Endothelial cell (in vitro differentiated cells): ENCODE measurements at regions not wholly inside any gene's neighbourhood (a gene's known extent, or its start where the extent isn't known, plus 50 kb on each side); places are given as distances from the start of the nearest gene placed in this dataset.

Experiments
- DNase-seq: peaks from one replicate; pipeline ENCODE4 v3.0.0; 2021; ENCODE audit warnings: low spot score
- H3K27ac Mint-ChIP-seq: one replicate; pipeline ENCODE4 v1.8.0; 2021; ENCODE audit warnings: mixed read lengths, inconsistent platforms; ENCODE audit not compliant: unreplicated experiment
- H3K27me3 Mint-ChIP-seq: one replicate; pipeline ENCODE4 v1.8.0; 2021; ENCODE audit warnings: mild to moderate bottlenecking, moderate library complexity, mixed read lengths, inconsistent platforms; ENCODE audit not compliant: unreplicated experiment
- H3K36me3 Mint-ChIP-seq: one replicate; pipeline ENCODE4 v1.8.0; 2021; ENCODE audit warnings: mild to moderate bottlenecking, low read depth, mixed read lengths, inconsistent platforms; ENCODE audit not compliant: unreplicated experiment
- H3K4me1 Mint-ChIP-seq: one replicate; pipeline ENCODE4 v1.8.0; 2021; ENCODE audit warnings: mild to moderate bottlenecking, mixed read lengths, inconsistent platforms; ENCODE audit not compliant: unreplicated experiment
- H3K4me3 Mint-ChIP-seq: one replicate; pipeline ENCODE4 v1.8.0; 2021; ENCODE audit warnings: mild to moderate bottlenecking, mixed read lengths, inconsistent platforms; ENCODE audit not compliant: unreplicated experiment
- H3K9me3 Mint-ChIP-seq: one replicate; pipeline ENCODE4 v1.8.0; 2021; ENCODE audit warnings: mixed read lengths, inconsistent platforms; ENCODE audit not compliant: unreplicated experiment
- TF ChIP-seq, protein P1 (sequence below): fragments of 200-600 bp; sonication (generic); IDR thresholded peaks from one replicate; pipeline ENCODE4 v1.5.0; 2021; ENCODE audit warnings: antibody characterized with exemption; ENCODE audit not compliant: unreplicated experiment

- no peaks in the 10 kb centered on the region for H3K9me3 Mint-ChIP-seq
- no peak overlapping the region for H3K27ac Mint-ChIP-seq
- H3K4me1 Mint-ChIP-seq: no peaks in the 10 kb centered on the region
- no peaks in the 10 kb centered on the region for H3K36me3 Mint-ChIP-seq
- TF ChIP-seq, protein P1, sequence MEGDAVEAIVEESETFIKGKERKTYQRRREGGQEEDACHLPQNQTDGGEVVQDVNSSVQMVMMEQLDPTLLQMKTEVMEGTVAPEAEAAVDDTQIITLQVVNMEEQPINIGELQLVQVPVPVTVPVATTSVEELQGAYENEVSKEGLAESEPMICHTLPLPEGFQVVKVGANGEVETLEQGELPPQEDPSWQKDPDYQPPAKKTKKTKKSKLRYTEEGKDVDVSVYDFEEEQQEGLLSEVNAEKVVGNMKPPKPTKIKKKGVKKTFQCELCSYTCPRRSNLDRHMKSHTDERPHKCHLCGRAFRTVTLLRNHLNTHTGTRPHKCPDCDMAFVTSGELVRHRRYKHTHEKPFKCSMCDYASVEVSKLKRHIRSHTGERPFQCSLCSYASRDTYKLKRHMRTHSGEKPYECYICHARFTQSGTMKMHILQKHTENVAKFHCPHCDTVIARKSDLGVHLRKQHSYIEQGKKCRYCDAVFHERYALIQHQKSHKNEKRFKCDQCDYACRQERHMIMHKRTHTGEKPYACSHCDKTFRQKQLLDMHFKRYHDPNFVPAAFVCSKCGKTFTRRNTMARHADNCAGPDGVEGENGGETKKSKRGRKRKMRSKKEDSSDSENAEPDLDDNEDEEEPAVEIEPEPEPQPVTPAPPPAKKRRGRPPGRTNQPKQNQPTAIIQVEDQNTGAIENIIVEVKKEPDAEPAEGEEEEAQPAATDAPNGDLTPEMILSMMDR: no peak
- no peak for DNase-seq
- no peak overlapping the region for H3K4me3 Mint-ChIP-seq
- H3K27me3 Mint-ChIP-seq: peaks cover 2% of the 10 kb centered on the region
Observed at GRCh38 chr2:238974081-238974480, 126.2 kb downstream of the TWIST2 start.

DNA sequence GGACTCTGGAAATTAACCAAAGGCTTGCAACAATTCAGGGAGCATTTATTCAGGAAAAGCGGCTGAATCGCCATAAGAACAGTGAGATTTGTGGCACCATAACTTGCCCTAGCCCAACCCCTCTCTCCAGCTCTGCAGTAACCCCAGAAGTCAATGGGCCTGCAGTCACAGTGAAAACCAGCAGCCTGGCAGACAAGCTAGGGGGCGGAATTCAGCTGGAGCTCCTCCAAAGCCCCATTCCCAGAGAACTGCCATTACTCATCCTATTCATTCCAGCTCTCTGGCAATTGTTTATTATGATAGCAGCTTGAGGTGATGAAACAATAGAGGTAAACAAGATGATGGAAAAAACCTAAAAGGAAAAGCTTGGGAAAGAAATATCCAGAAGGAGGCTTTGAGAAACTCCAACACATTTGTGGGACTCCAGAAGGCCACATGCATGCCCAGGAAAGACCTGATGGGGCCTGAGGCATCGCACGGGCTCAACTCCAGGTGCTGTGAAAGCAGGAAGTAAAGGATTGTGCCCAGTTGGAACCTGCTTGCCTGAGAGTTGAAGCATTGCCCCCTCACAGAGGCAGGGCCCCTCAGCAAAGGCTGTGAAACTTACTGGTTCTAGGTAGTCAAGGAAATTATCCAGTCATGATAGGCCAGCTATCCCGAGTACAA lies 126.7 kb downstream of the TWIST2 start:
- Mint-ChIP-seq H3K27me3 (peaks cover 2% of the 10 kb centered on the region), H3K9me3 (no peaks in the 10 kb centered on the region), H3K36me3 (no peaks in the 10 kb centered on the region), H3K27ac (no peak overlapping the region), H3K4me1 (no peaks in the 10 kb centered on the region), H3K4me3 (no peak overlapping the region)
- no peak for DNase-seq
- TF ChIP-seq, protein P1: no peak

DNA sequence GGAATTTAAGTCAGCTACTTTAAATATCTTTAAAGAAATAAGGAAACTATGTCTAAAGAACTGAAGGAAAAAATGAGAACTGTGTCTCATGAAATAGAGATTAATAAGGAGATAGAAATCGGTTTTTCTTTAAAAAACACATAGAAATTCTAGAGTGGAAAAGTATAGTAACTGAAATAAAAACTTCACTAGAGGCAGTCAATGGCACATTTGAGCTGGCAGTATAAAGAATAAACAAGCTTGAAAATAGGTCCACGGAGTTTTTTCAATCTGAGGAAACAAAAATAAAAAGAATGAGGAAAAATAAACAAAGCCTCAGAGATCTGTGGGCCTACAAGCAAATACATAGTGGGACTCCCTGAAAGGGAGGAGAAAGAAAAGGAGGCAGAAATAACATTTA lies 127.5 kb downstream of the TWIST2 start:
- Mint-ChIP-seq H3K36me3 (no peaks in the 10 kb centered on the region), H3K27ac (no peak overlapping the region), H3K4me1 (no peaks in the 10 kb centered on the region), H3K4me3 (no peak overlapping the region), H3K27me3 (peaks cover 2% of the 10 kb centered on the region), H3K9me3 (no peaks in the 10 kb centered on the region)
- TF ChIP-seq, protein P1: no peak
- DNase-seq: no peak

DNA sequence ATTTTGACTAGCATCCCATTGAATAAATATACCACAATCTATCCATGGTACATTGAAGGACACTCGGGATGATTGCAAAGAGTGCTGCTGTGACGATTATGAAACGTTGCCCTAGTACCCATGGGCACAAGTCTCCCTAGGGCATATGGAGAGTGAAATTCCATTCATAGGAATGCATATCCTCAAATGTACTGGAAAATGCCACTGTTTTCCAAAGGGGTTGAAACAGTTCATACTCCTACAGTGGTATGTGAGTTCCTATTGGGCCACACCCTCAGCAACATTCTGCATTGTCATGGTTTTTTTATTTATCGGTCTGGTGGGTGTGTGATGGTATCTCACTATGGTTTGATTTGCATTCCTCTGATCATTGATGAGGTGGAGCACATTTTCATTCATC lies 130.6 kb downstream of the TWIST2 start:
- no peak for DNase-seq
- TF ChIP-seq, protein P1: no peak
- no peak overlapping the region for H3K27ac Mint-ChIP-seq
- no peaks in the 10 kb centered on the region for H3K9me3 Mint-ChIP-seq
- no peaks in the 10 kb centered on the region for H3K27me3 Mint-ChIP-seq
- H3K4me1 Mint-ChIP-seq: no peaks in the 10 kb centered on the region
- H3K36me3 Mint-ChIP-seq: no peaks in the 10 kb centered on the region
- no peak overlapping the region for H3K4me3 Mint-ChIP-seq

DNA sequence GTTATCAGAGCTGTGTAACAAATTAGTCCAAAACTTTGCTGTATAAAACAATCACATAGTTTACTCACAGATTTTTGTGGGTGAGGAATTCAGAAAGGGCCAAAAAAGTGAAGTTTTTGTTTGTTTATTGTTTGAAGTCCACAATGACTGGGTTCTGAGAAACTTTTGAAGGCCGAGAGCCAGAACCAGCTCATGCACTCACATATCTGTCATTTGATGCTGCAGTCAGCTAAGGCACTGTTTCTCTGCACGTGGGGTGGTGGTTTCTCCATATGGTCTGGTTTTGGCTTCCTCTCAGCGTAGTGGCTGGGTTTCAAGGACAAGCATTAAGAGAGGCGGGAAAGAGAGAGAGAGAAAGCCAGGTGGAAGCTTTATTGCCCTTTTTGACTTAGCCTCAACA lies 131.8 kb downstream of the TWIST2 start:
- H3K27me3 Mint-ChIP-seq: no peaks in the 10 kb centered on the region
- no peak overlapping the region for H3K4me3 Mint-ChIP-seq
- H3K36me3 Mint-ChIP-seq: no peaks in the 10 kb centered on the region
- no peaks in the 10 kb centered on the region for H3K4me1 Mint-ChIP-seq
- H3K27ac Mint-ChIP-seq: no peak overlapping the region
- TF ChIP-seq, protein P1: no peak
- DNase-seq: no peak
- no peaks in the 10 kb centered on the region for H3K9me3 Mint-ChIP-seq
